Common myeloid progenitor, CD34-positive (primary cell): ENCODE measurements at regions not wholly inside any gene's neighbourhood (a gene's known extent, or its start where the extent isn't known, plus 50 kb on each side); places are given as distances from the start of the nearest gene placed in this dataset.

Experiments used
- CTCF ChIA-PET: fragments of 350-600 bp; sonication (Branson Sonifier 250); formaldehyde crosslinking; loops from one replicate; lab custom pipeline; 2021; ENCODE audit warnings: antibody characterized with exemption; lab: Charles Lee
- POLR2A ChIA-PET: fragments of 350-600 bp; sonication (Branson Sonifier 250); formaldehyde crosslinking; loops from one replicate; lab custom pipeline; 2021; ENCODE audit warnings: antibody characterized with exemption; lab: Charles Lee
- DNase-seq, 3 donors: peaks; one replicate each; pipeline versions ENCODE4 v3.0.0 to v3.0.0-alpha.2; 2013
- H3K27ac ChIP-seq, 2 experiments: 1 replicate in 1 of 2; 2 replicates in 1 of 2; pipeline ENCODE4 v1.7.0; 2013; ENCODE audit warnings: inconsistent platforms in 2 of 2, low read length in 2 of 2, mild to moderate bottlenecking in 2 of 2, low read depth in 1 of 2, moderate library complexity in 1 of 2; ENCODE audit not compliant: severe bottlenecking in 2 of 2, insufficient read depth in 1 of 2, poor library complexity in 1 of 2
- H3K27me3 ChIP-seq, 5 experiments: replicated peaks in 2 of 5; 1 replicate in 3 of 5; 2 replicates in 2 of 5; pipeline versions ENCODE4 v1.6.1 to v1.7.0; 2013; ENCODE audit warnings: low read length in 4 of 5, mild to moderate bottlenecking in 2 of 5, moderate library complexity in 2 of 5, inconsistent platforms in 1 of 5; ENCODE audit not compliant: insufficient read depth in 5 of 5, control insufficient read depth in 4 of 5
- H3K36me3 ChIP-seq, 4 experiments: 1 replicate in 2 of 4; 2 replicates in 2 of 4; pipeline versions ENCODE4 v1.6.1 to v1.7.0; 2013; ENCODE audit warnings: low read length in 3 of 4, control low read depth in 1 of 4, mild to moderate bottlenecking in 1 of 4; ENCODE audit not compliant: control insufficient read depth in 4 of 4, insufficient read depth in 4 of 4
- H3K4me1 ChIP-seq, 4 experiments: 1 replicate in 3 of 4; 2 replicates in 1 of 4; pipeline versions ENCODE4 v1.6.1 to v1.7.1; 2013; ENCODE audit warnings: low read length in 3 of 4, mild to moderate bottlenecking in 3 of 4, control low read depth in 1 of 4, inconsistent platforms in 1 of 4, moderate library complexity in 1 of 4; ENCODE audit not compliant: control insufficient read depth in 4 of 4, insufficient read depth in 4 of 4; ENCODE audit errors: control extremely low read depth in 1 of 4
- H3K4me3 ChIP-seq, 7 experiments: 1 replicate in 4 of 7; 2 replicates in 3 of 7; pipeline versions ENCODE4 v1.5.1 to v1.7.0; 2013; ENCODE audit warnings: mild to moderate bottlenecking in 7 of 7, low read length in 6 of 7, moderate library complexity in 6 of 7, inconsistent platforms in 2 of 7, low read depth in 2 of 7, control low read depth in 1 of 7; ENCODE audit not compliant: insufficient read depth in 4 of 7, control insufficient read depth in 1 of 7; ENCODE audit errors: extremely low read depth in 1 of 7
- H3K9me3 ChIP-seq, 5 experiments: 1 replicate in 4 of 5; 2 replicates in 1 of 5; pipeline versions ENCODE4 v1.6.1 to v1.7.1; 2013; ENCODE audit warnings: low read length in 4 of 5, mild to moderate bottlenecking in 2 of 5, inconsistent platforms in 1 of 5, low read depth in 1 of 5, moderate library complexity in 1 of 5; ENCODE audit not compliant: control insufficient read depth in 4 of 5, insufficient read depth in 2 of 5; ENCODE audit errors: control extremely low read depth in 1 of 5
- WGBS: methylation state at CpG from one replicate; pipeline ENCODE4 v1.1.5; 2013; ENCODE audit not compliant: insufficient coverage; 5-methylcytosine and 5-hydroxymethylcytosine counted together

- H3K27ac ChIP-seq: no peak overlapping the region
- POLR2A ChIA-PET: no interaction called here
- CTCF ChIA-PET: no interaction called here
- DNase-seq: no peak
- no peak overlapping the region for H3K4me3 ChIP-seq
- H3K9me3 ChIP-seq: peaks cover 0 to 2% (median 0%) of the 10 kb centered on the region in 5 experiments
- H3K27me3 ChIP-seq: peaks cover 0 to 4% (median 2%) of the 10 kb centered on the region in 5 experiments
- 88% methylated on average over 3 of the region's 4 CpGs for WGBS
- no peaks in the 10 kb centered on the region for H3K4me1 ChIP-seq
- no peaks in the 10 kb centered on the region for H3K36me3 ChIP-seq
These were observed 53.6 kb upstream of the RORA start for GRCh38 chr15:61282661-61283060.

GRCh38 chr15:61281328-61281727, 52.2 kb upstream of the RORA start:
- Histone ChIP-seq H3K4me1 (no peaks in the 10 kb centered on the region), H3K9me3 (peaks cover 0 to 2% (median 0%) of the 10 kb centered on the region in 5 experiments), H3K4me3 (no peak overlapping the region), H3K27ac (no peak overlapping the region), H3K36me3 (no peaks in the 10 kb centered on the region), H3K27me3 (peaks cover 0 to 4% (median 2%) of the 10 kb centered on the region in 5 experiments)
- DNase-seq: no peak
- CTCF ChIA-PET: no interaction called here
- POLR2A ChIA-PET: no interaction called here
- 100% methylated on average over 1 of the region's 1 CpG for whole genome bisulfite sequencing
